ENCODE measurements at regions not wholly inside any gene's neighbourhood (a gene's known extent, or its start where the extent isn't known, plus 50 kb on each side); places are given as distances from the start of the nearest gene placed in this dataset.

DNA sequence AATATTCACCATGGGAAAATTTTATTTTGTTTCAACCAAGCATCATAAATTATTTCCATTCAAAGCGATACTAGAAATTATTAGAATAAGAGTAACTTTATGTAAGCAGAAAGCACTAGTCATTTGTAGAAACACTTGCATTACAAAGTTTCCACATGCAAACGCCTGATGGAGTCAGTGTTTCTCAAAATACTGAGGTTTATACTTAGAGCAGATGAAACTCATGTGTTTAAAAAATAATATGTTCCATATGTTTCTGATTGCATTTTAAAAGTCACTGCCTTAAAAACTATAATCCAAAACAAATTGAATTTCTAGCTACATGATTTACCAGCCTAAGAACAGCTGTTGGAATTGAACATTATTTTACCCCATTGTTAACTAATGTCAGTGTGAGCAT is 1246.4 kb downstream of the SLC16A7 start:
- TF ChIP-seq, protein P1, sequence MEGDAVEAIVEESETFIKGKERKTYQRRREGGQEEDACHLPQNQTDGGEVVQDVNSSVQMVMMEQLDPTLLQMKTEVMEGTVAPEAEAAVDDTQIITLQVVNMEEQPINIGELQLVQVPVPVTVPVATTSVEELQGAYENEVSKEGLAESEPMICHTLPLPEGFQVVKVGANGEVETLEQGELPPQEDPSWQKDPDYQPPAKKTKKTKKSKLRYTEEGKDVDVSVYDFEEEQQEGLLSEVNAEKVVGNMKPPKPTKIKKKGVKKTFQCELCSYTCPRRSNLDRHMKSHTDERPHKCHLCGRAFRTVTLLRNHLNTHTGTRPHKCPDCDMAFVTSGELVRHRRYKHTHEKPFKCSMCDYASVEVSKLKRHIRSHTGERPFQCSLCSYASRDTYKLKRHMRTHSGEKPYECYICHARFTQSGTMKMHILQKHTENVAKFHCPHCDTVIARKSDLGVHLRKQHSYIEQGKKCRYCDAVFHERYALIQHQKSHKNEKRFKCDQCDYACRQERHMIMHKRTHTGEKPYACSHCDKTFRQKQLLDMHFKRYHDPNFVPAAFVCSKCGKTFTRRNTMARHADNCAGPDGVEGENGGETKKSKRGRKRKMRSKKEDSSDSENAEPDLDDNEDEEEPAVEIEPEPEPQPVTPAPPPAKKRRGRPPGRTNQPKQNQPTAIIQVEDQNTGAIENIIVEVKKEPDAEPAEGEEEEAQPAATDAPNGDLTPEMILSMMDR (IDR thresholded peaks at IDR 0.05; ENCODE audit: extremely low read depth, missing control alignments) = no peak
- no peak for DNase-seq (ENCODE audit: low spot score)

DNA sequence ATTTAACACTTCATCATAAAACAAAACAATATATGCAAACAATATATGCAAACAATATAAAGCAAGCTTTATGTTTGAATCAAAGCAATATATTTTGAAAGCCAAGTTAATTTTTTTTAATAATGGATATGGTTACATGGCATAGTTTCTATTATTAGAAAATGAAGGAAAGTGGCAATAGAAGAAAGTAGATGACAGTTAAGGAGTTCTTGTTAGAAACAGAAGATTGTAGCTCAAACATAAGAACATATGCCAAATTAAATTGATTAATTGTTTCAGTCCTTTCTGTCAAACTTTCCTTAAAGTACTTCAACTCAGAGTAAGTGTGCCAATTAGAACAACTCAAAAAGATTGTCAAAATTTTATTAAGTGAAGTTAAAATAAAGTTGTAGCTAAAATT is 1248.3 kb downstream of the SLC16A7 start:
- no peak for DNase-seq (ENCODE audit: low spot score)
- TF ChIP-seq, protein P1 (IDR thresholded peaks at IDR 0.05; ENCODE audit: extremely low read depth, missing control alignments) = no peak

DNA sequence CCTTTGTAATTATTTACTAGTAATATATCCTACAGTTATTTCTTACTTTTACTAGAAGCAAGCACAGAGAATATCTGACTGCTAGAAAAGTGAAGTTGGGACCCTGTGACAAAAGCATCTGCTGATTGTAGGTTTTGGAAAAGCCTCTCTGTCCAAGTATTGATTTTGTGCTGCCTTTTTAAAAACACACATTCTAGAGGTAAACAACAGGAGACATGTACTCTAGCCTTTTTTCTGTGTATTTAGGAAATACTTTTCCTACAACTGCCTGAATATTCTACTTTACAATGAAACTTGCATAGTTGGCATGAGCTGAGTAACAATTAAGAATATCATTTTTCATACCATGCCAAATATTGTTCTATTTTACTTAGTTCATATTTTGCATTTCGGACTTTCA is 1249.0 kb downstream of the SLC16A7 start:
- DNase-seq (ENCODE audit: low spot score) = no peak
- TF ChIP-seq, protein P1 (IDR thresholded peaks at IDR 0.05; ENCODE audit: extremely low read depth, missing control alignments) = no peak

DNA sequence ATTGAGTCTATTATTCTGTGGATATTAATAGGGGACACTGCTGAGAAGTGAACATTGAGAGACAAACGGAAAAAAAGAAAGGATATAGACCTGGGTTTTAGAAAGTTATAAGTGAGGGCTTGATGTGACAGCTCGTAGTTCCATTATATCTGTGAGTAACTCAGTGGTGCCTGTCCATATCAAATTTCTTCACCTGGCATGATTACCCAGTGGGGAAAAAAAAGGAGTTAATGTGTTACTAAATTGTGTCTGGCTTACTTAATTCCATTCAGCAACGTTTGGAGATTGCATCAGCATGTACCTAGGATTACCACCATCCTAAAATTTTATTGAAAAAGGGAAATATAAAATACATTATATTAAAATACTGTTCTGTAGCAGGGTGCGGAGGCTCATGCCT is 1249.9 kb downstream of the SLC16A7 start:
- TF ChIP-seq, protein P1 (IDR thresholded peaks at IDR 0.05; ENCODE audit: extremely low read depth, missing control alignments) = no peak
- no peak for DNase-seq (ENCODE audit: low spot score)

DNA sequence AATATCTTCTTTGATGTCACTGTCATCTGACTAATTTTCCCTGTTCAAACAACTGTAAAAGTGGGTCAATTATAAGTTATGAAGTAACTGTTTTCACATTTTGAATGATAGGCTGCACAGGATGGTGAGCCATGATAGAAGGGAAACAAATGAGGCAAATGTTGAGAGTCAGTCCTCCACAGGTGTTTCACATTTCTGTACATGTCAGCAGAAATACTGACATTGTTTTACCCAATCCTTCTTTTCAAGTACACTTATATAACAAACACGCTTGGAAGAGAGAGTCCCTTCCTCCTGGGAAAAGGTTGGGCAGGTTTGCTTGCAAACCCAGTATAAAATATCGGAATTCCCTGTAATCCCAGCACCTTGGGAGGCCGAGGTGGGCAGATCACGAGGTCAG is 1251.5 kb downstream of the SLC16A7 start:
- TF ChIP-seq, protein P1 (IDR thresholded peaks at IDR 0.05; ENCODE audit: extremely low read depth, missing control alignments) = no peak
- no peak for DNase-seq (ENCODE audit: low spot score)

DNA sequence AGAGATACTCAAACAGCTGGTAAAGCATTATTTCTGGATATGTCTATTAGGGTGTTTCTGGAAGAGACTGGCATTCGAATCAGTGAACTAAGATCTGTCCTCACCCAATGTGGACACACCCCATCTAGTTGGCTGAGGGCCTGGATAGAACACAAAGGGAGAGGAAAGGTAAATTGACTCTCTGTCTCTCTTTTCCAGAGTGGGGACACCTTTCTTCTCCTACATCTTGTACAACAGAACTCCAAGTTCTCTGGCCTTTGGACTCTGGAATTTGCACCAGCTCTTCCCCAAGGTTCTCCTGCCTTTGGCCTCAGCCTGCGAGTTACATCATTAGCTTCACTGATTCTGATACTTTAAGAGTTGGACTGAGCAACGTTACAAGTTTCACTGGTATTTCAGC is 1253.9 kb downstream of the SLC16A7 start:
- no peak for DNase-seq (ENCODE audit: low spot score)
- TF ChIP-seq, protein P1 (IDR thresholded peaks at IDR 0.05; ENCODE audit: extremely low read depth, missing control alignments) = no peak

DNA sequence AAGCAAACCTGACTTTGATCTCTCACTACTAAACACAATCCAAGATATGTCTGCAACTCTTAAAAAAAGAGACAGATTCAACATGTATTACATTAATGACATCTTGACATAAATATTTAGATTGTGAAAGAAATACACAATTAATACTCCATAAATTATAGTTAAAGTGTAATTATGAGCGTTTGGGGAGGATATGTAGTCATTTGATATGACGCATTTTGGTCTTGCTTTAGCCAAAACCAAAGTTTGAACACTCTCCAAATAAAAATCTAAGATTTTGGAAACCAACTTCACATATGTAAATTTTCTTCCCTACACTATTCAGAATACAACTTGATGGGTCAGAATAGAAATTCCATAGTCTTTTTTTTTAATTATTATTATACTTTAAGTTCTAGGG is 1257.6 kb downstream of the SLC16A7 start:
- TF ChIP-seq, protein P1 (IDR thresholded peaks at IDR 0.05; ENCODE audit: extremely low read depth, missing control alignments) = no peak
- DNase-seq (ENCODE audit: low spot score) = no peak

Measured in GM20000 (cell line).